Naive B cell (primary cell): ENCODE measurements at regions not wholly inside any gene's neighbourhood (a gene's known extent, or its start where the extent isn't known, plus 50 kb on each side); places are given as distances from the start of the nearest gene placed in this dataset.

Experiments used
- ATAC-seq, 2 donors: fragments of 150-1000 bp; cut with Tn5 transposase; 2 replicates each; pipeline ENCODE4 v1.10.0; 2021; ENCODE audit warnings: low read depth in 2 of 2, mild to moderate bottlenecking in 2 of 2, moderate library complexity in 2 of 2
- DNase-seq: peaks from one replicate; pipeline ENCODE4 v3.0.0; 2022
- H3K27ac Mint-ChIP-seq, 6 donors: one replicate each; pipeline ENCODE4 v1.8.0; 2020 to 2022; ENCODE audit warnings: mild to moderate bottlenecking in 6 of 6, mixed read lengths in 6 of 6, moderate library complexity in 5 of 6, inconsistent platforms in 2 of 6
- H3K27me3 Mint-ChIP-seq, 3 donors: one replicate each; pipeline ENCODE4 v1.8.0; 2021 to 2022; ENCODE audit warnings: mixed read lengths in 3 of 3, mild to moderate bottlenecking in 1 of 3
- H3K36me3 Mint-ChIP-seq, 2 donors: one replicate each; pipeline ENCODE4 v1.8.0; 2020 to 2022; ENCODE audit warnings: mixed read lengths in 2 of 2, inconsistent platforms in 1 of 2, mild to moderate bottlenecking in 1 of 2
- H3K4me1 Mint-ChIP-seq, 3 donors: one replicate each; pipeline ENCODE4 v1.8.0; 2020 to 2022; ENCODE audit warnings: mixed read lengths in 3 of 3, inconsistent platforms in 1 of 3, mild to moderate bottlenecking in 1 of 3, moderate library complexity in 1 of 3
- H3K4me3 Mint-ChIP-seq, 8 donors: one replicate each; pipeline ENCODE4 v1.8.0; 2020 to 2022; ENCODE audit warnings: mild to moderate bottlenecking in 8 of 8, mixed read lengths in 8 of 8, moderate library complexity in 8 of 8, inconsistent platforms in 2 of 8
- H3K9me3 Mint-ChIP-seq, 7 donors: one replicate each; pipeline ENCODE4 v1.8.0; 2020 to 2022; ENCODE audit warnings: mixed read lengths in 7 of 7, mild to moderate bottlenecking in 5 of 7, inconsistent platforms in 2 of 7, moderate library complexity in 1 of 7

DNA sequence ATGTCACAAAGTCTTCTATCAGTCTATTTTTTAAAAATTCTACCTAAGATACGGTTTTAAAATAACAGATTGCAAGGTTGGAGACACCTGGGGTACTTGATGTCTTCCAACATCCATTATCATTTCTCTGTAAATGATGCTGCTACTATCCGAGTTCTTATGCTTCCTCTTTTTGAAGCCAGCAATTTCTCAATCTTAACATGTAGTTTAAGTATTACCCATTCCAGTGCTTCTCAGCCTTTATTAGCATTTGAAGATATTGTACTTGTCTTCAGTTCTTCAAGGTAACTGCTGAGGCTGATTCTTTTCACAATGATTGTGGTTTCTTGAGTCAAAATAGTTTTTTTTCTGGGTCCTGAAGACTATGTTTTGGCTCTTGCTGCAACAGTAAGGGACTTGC lies 96.4 kb upstream of the SELENOP start:
- ATAC-seq (peak in 1 of 2 donors; percentile 13), DNase-seq (peak; percentile 3)
- peaks cover 9 to 14% (median 12%) of the 10 kb centered on the region in 3 donors for H3K4me1 Mint-ChIP-seq
- H3K4me3 Mint-ChIP-seq: peak overlapping the region; percentile 87 to 95 (median 94)
- no peaks in the 10 kb centered on the region for H3K9me3 Mint-ChIP-seq
- no peaks in the 10 kb centered on the region for H3K36me3 Mint-ChIP-seq
- peak overlapping the region in 3 of 6 donors; percentile 84 to 97 (median 92) for H3K27ac Mint-ChIP-seq
- peaks cover 6 to 15% (median 9%) of the 10 kb centered on the region in 3 donors for H3K27me3 Mint-ChIP-seq

DNA sequence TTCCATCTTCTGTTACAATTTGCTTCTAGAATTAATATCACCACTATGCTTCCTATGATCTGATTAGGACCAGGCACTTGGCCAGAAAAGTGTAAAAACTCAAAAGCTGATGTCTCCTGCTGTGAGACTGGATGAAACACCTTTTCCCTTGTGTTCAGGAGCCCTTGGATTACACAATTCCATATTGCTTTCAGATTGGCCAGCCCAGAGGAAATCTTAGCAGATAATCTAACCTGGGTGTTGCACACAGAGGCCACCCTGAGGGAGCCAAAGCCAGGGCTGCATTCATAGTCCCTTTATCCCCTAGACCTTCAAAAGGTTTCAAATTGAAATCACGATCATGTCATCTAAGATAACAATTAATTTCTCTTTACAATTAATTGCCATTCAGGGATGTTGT lies 94.1 kb upstream of the SELENOP start:
- ATAC-seq: no peak

GRCh38 chr5:42900734-42901133 lies 89.0 kb upstream of the SELENOP start:
- no peak for DNase-seq

More for the DNA sequence above, 94.1 kb upstream of the SELENOP start:
- Mint-ChIP-seq H3K4me1 (peaks cover 9 to 14% (median 12%) of the 10 kb centered on the region in 3 donors), H3K4me3 (no peak overlapping the region), H3K36me3 (no peaks in the 10 kb centered on the region), H3K9me3 (no peaks in the 10 kb centered on the region), H3K27ac (no peak overlapping the region), H3K27me3 (peaks cover 6 to 15% (median 9%) of the 10 kb centered on the region in 3 donors)
- DNase-seq: no peak

GRCh38 chr5:42898760-42899159 lies 87.1 kb upstream of the SELENOP start:
- Mint-ChIP-seq H3K27ac (no peak overlapping the region), H3K9me3 (no peaks in the 10 kb centered on the region), H3K27me3 (peaks cover 4 to 13% (median 9%) of the 10 kb centered on the region in 3 donors), H3K4me3 (no peak overlapping the region), H3K36me3 (no peaks in the 10 kb centered on the region), H3K4me1 (no peaks in the 10 kb centered on the region)
- DNase-seq (no peak), ATAC-seq (no peak)

More at GRCh38 chr5:42900734-42901133, 89.0 kb upstream of the SELENOP start:
- peaks cover 5 to 19% (median 18%) of the 10 kb centered on the region in 3 donors for H3K27me3 Mint-ChIP-seq
- no peaks in the 10 kb centered on the region for H3K36me3 Mint-ChIP-seq
- H3K27ac Mint-ChIP-seq: no peak overlapping the region
- ATAC-seq: no peak
- H3K4me1 Mint-ChIP-seq: no peaks in the 10 kb centered on the region
- H3K4me3 Mint-ChIP-seq: no peak overlapping the region
- no peaks in the 10 kb centered on the region for H3K9me3 Mint-ChIP-seq

DNA sequence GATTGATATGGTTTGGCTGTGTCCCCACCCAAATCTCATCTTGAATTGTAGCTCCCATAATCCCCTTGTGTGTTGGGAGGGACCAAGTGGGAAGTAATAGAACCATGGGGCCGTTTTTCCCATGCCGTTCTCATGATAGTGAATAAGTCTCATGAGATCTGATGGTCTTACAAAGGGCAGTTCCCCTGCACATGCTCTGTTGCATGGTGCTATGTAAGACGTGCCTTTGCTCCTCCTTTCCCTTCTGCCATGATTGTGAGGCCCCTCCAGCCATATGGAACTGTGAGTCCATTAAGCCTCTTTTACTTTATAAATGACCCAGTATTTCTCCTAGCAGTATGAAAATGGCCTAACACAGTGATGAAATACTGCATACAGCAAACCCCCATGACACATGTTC lies 84.8 kb upstream of the SELENOP start:
- no peak for DNase-seq
- H3K27me3 Mint-ChIP-seq: peaks cover 8 to 28% (median 10%) of the 10 kb centered on the region in 3 donors
- H3K36me3 Mint-ChIP-seq: no peaks in the 10 kb centered on the region
- no peaks in the 10 kb centered on the region for H3K4me1 Mint-ChIP-seq
- H3K9me3 Mint-ChIP-seq: no peaks in the 10 kb centered on the region
- H3K27ac Mint-ChIP-seq: no peak overlapping the region
- no peak for ATAC-seq
- H3K4me3 Mint-ChIP-seq: no peak overlapping the region

DNA sequence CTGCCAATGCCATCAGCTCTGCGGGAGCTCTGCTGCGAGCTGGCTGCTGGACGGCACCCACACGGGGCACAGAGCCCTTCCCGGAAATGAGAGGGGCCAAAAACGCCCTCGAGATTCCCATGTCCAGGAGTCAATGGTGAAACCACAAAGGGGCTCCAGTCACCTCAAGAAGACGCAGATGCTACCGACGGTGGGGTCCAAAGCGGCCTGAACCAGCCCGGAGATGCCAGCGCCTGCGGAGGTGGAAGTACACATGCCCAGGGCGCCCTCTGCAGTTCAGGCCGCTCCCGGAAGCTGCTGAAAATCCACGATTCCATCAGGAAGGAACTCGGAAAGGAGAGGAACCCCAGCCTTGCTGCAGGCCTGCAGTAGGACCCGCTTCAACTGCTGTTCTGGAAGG lies 82.4 kb upstream of the SELENOP start:
- Mint-ChIP-seq H3K27me3 (peaks cover 8 to 41% (median 17%) of the 10 kb centered on the region in 3 donors), H3K36me3 (no peaks in the 10 kb centered on the region), H3K9me3 (no peaks in the 10 kb centered on the region), H3K27ac (no peak overlapping the region), H3K4me1 (no peaks in the 10 kb centered on the region), H3K4me3 (no peak overlapping the region)
- DNase-seq (no peak), ATAC-seq (no peak)

GRCh38 chr5:42889311-42889933 lies 77.7 kb upstream of the SELENOP start:
- peak; percentile 73 to 86 for ATAC-seq
- Mint-ChIP-seq H3K4me1 (no peaks in the 10 kb centered on the region), H3K9me3 (no peaks in the 10 kb centered on the region), H3K4me3 (no peak overlapping the region), H3K27me3 (peaks cover 12 to 36% (median 17%) of the 10 kb centered on the region in 3 donors), H3K36me3 (no peaks in the 10 kb centered on the region), H3K27ac (no peak overlapping the region)
- peak; percentile 31 for DNase-seq

DNA sequence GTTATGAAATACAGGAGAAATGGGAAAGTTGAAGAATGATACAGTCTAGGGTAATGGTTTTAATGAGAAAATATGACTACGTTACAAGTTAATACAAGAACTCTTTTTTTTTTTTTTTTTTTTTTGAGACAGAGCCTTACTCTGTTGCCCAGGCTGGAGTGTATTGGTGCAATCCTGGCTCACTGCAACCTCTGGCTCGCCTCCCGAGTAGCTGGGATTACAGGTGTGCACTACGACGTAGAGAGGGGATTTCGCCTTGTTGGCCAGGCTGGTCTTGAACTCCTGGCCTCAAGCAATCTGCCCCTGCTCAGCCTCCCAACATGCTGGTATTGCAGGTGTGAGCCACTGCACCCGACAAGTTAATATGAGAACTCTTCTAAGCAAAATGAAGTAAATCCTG lies 77.1 kb upstream of the SELENOP start:
- DNase-seq (no peak), ATAC-seq (no peak)
- Mint-ChIP-seq H3K4me3 (no peak overlapping the region), H3K4me1 (no peaks in the 10 kb centered on the region), H3K27me3 (peaks cover 12 to 35% (median 17%) of the 10 kb centered on the region in 3 donors), H3K9me3 (no peaks in the 10 kb centered on the region), H3K36me3 (no peaks in the 10 kb centered on the region), H3K27ac (no peak overlapping the region)

DNA sequence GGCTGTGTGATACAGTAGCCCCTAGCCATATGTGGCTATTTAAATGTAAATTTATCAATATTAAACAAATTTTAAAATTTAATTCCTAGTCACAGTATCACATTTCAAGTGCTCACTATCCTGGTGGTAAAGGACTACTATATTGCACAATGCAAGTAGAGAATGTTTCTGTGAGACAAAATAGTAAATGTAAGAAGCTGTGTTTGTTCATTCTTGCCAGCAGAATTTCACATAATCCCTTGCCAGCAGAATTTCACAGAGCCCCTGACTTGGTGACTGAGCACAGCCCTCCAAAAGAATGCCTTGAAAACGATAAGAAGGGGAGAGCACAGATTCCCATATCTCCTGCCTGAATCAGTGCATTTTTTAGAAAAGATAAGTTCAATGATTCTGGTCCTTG lies 75.9 kb upstream of the SELENOP start:
- peaks cover 12 to 29% (median 17%) of the 10 kb centered on the region in 3 donors for H3K27me3 Mint-ChIP-seq
- H3K4me3 Mint-ChIP-seq: no peak overlapping the region
- no peaks in the 10 kb centered on the region for H3K36me3 Mint-ChIP-seq
- no peaks in the 10 kb centered on the region for H3K9me3 Mint-ChIP-seq
- H3K27ac Mint-ChIP-seq: no peak overlapping the region
- no peaks in the 10 kb centered on the region for H3K4me1 Mint-ChIP-seq
- ATAC-seq (no peak), DNase-seq (no peak)

- H3K4me3 Mint-ChIP-seq: no peak overlapping the region
- no peaks in the 10 kb centered on the region for H3K4me1 Mint-ChIP-seq
- no peaks in the 10 kb centered on the region for H3K9me3 Mint-ChIP-seq
- no peaks in the 10 kb centered on the region for H3K36me3 Mint-ChIP-seq
- DNase-seq (no peak), ATAC-seq (no peak)
- peaks cover 12 to 24% (median 17%) of the 10 kb centered on the region in 3 donors for H3K27me3 Mint-ChIP-seq
- H3K27ac Mint-ChIP-seq: no peak overlapping the region
Measured at GRCh38 chr5:42887097-42887496, 75.4 kb upstream of the SELENOP start.

DNA sequence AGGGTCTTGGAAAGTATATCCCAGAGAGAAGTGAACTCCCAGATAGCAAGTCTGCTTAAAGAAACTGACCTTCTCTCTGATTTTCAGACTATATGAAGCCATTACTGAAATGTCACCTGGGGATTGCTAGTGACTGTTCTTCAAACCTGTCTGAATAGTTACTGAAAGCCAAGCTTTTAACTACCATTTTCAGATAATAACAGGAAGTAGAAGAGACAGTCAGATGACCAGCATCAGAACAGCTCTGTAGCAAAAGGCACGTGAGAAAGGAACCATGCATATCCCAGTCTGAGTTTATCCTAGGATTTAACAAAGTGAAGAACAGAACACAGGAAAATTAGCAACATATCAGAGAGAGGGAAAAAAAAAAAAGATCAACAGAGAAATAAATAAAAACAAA lies 74.9 kb upstream of the SELENOP start:
- DNase-seq: no peak
- H3K4me3 Mint-ChIP-seq: no peak overlapping the region
- H3K36me3 Mint-ChIP-seq: no peaks in the 10 kb centered on the region
- peaks cover 9 to 21% (median 17%) of the 10 kb centered on the region in 3 donors for H3K27me3 Mint-ChIP-seq
- no peaks in the 10 kb centered on the region for H3K9me3 Mint-ChIP-seq
- H3K27ac Mint-ChIP-seq: no peak overlapping the region
- no peaks in the 10 kb centered on the region for H3K4me1 Mint-ChIP-seq
- ATAC-seq: no peak

DNA sequence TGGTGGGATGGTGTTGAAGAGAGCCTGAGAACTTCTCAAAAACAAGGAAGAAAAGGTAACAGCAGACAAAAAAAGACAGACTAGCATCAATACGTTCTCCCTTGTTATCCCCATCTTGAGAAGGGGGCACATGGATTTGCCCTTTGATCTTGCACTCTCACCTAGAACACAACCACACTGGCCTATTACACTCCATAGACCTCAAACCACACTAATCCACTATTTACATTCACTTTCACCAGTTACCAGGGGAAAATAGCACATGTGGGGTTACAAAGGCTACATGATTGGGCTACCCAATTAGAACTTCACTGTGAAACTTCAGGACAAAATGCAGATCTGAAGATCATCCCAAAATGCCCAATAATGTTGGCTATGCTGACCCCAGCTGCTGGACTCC lies 72.6 kb upstream of the SELENOP start:
- Mint-ChIP-seq H3K27ac (no peak overlapping the region), H3K9me3 (no peaks in the 10 kb centered on the region), H3K4me3 (no peak overlapping the region), H3K27me3 (peaks cover 7 to 9% (median 8%) of the 10 kb centered on the region in 3 donors), H3K4me1 (no peaks in the 10 kb centered on the region), H3K36me3 (no peaks in the 10 kb centered on the region)
- no peak for ATAC-seq
- no peak for DNase-seq

DNA sequence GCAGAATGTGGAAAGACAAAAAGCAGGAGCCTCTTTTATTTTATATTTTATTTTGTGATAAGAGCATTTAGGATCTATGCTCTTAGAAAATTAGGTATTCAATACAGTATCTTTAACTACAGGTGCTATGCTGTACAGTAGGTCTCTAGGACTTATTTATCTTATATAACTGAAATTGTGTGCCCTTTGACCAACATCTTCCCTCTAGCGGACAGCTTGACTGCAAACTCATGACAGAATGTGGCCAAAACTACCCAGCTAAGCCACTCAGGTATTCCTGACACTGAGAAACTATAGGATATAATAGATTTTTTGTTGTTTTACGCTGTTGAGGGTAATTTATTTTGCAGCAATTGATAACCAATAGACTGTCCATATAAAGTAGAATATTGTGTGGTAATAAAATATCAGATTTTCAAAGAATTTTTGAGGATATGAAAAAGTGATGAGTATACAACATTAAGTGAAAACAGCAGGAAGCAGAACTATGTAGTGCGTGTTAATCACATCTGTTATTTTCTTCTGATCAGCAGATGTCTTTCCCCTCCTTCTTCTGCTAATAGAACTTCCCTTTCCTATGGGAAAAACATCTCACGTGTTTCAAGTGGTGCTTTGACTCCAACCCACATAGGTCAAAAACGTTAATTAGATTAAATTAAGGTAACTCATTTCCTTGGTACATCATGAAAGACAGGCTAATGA lies 69.9 kb upstream of the SELENOP start:
- H3K9me3 Mint-ChIP-seq: no peaks in the 10 kb centered on the region
- H3K27ac Mint-ChIP-seq: no peak overlapping the region
- no peak overlapping the region for H3K4me3 Mint-ChIP-seq
- H3K36me3 Mint-ChIP-seq: no peaks in the 10 kb centered on the region
- no peaks in the 10 kb centered on the region for H3K27me3 Mint-ChIP-seq
- no peaks in the 10 kb centered on the region for H3K4me1 Mint-ChIP-seq
- ATAC-seq (no peak), DNase-seq (no peak)

GRCh38 chr5:42880496-42881150 lies 68.9 kb upstream of the SELENOP start:
- DNase-seq (no peak), ATAC-seq (no peak)
- H3K27ac Mint-ChIP-seq: no peak overlapping the region
- H3K4me3 Mint-ChIP-seq: no peak overlapping the region
- H3K27me3 Mint-ChIP-seq: no peaks in the 10 kb centered on the region
- H3K36me3 Mint-ChIP-seq: no peaks in the 10 kb centered on the region
- H3K4me1 Mint-ChIP-seq: peaks cover 0 to 3% (median 3%) of the 10 kb centered on the region in 3 donors
- H3K9me3 Mint-ChIP-seq: peaks cover 0 to 2% (median 0%) of the 10 kb centered on the region in 7 donors
